Gastroesophageal sphincter (tissue), 3 donors: ENCODE measurements at regions not wholly inside any gene's neighbourhood (a gene's known extent, or its start where the extent isn't known, plus 50 kb on each side); places are given as distances from the start of the nearest gene placed in this dataset.

ENCODE experiments used
- CTCF ChIP-seq, 4 experiments: fragments of 200-600 bp in 2 of 4; fragments of 450-650 bp in 2 of 4; sonication (generic) in 1 of 4; IDR thresholded peaks; one replicate each; pipeline ENCODE4 v1.5.1; 2017 to 2019; ENCODE audit warnings: antibody characterized with exemption in 4 of 4, mild to moderate bottlenecking in 2 of 4, moderate library complexity in 2 of 4
- POLR2A ChIP-seq, 2 donors: fragments of 450-650 bp; IDR thresholded peaks; one replicate each; pipeline ENCODE4 v1.6.1; 2017; ENCODE audit warnings: antibody characterized with exemption in 2 of 2, mild to moderate bottlenecking in 2 of 2, moderate library complexity in 1 of 2

GRCh38 chr13:60311527-60311926 lies 85.5 kb upstream of the TDRD3 start:
- TF ChIP-seq CTCF (IDR thresholded peaks at IDR 0.05) (no peak), POLR2A (IDR thresholded peaks at IDR 0.05) (no peak)
